K562 (cell line): ENCODE measurements at regions not wholly inside any gene's neighbourhood (a gene's known extent, or its start where the extent isn't known, plus 50 kb on each side); places are given as distances from the start of the nearest gene placed in this dataset.

Source experiments
- ATAC-seq: fragments of 200-7000 bp; cut with Tn5 transposase; 3 replicates; pipeline ENCODE4 v1.9.1; 2020; ENCODE audit warnings: moderate library complexity
- BruUV-seq: library from RNA; stranded (reverse); fragments of 400-500 nt; replicated peaks from 2 replicates; lab custom pipeline; 2021; lab: Mats Ljungman, UMichigan
- CTCF ChIA-PET: fragments of 300-600 bp; formaldehyde crosslinking; extraction: SDS; loops from one replicate; lab custom pipeline; 2021; ENCODE audit warnings: low intra/inter-chr PET ratio; lab: Yijun Ruan, JAX
- POLR2A ChIA-PET: fragments of 300-600, 350-650 bp; sonication (Branson Sonifier 250); formaldehyde crosslinking; extraction: SDS; loops from one replicate; lab custom pipeline; 2021; ENCODE audit warnings: antibody characterized with exemption, inconsistent platforms; lab: Yijun Ruan, JAX
- DNase-seq, 4 experiments: peaks; one replicate each; pipeline versions ENCODE4 v3.0.0 to v3.0.0-alpha.2; 2011 to 2018; ENCODE audit warnings: low spot score in 3 of 4, mixed read lengths in 3 of 4; ENCODE audit errors: extremely low read depth in 1 of 4
- FAIRE-seq: peaks from 2 replicates; lab custom pipeline; 2011; peaks lifted over from hg19 to GRCh38; lab: Jason Lieb, UNC
- H2AFZ ChIP-seq: 2 replicates; pipeline ENCODE4 v1.6.0; 2011; ENCODE audit warnings: low read depth, low read length, control low read depth, inconsistent platforms
- H3K27ac ChIP-seq: fragments of 200-600 bp; 3 replicates; pipeline ENCODE4 v1.8.0; 2011; ENCODE audit warnings: low read depth, mild to moderate bottlenecking, control low read depth, inconsistent platforms, low read length, moderate library complexity, mixed read lengths; ENCODE audit errors: extremely low read depth
- H3K27me3 ChIP-seq, 2 experiments: fragments of 300-600 bp in 1 of 2; 2 replicates in 1 of 2; 3 replicates in 1 of 2; pipeline versions ENCODE4 v1.6.0 to v1.8.0; 2011; ENCODE audit warnings: inconsistent platforms in 2 of 2, low read length in 2 of 2, mild to moderate bottlenecking in 1 of 2, mixed read lengths in 1 of 2, moderate library complexity in 1 of 2; ENCODE audit not compliant: control insufficient read depth in 2 of 2, insufficient read depth in 2 of 2
- H3K36me3 ChIP-seq: fragments of 300-600 bp; 3 replicates; pipeline ENCODE4 v1.8.0; 2011; ENCODE audit warnings: mild to moderate bottlenecking, low read length, inconsistent platforms; ENCODE audit not compliant: control insufficient read depth, insufficient read depth
- H3K4me1 ChIP-seq, 2 experiments: fragments of 200-600 bp in 1 of 2; replicated peaks in 1 of 2; 2 replicates in 1 of 2; 3 replicates in 1 of 2; pipeline versions ENCODE4 v1.5.1 to v1.8.0; 2011; ENCODE audit warnings: inconsistent platforms in 2 of 2, low read length in 2 of 2, mild to moderate bottlenecking in 1 of 2, mixed read lengths in 1 of 2, moderate library complexity in 1 of 2; ENCODE audit not compliant: control insufficient read depth in 2 of 2, insufficient read depth in 2 of 2
- H3K4me2 ChIP-seq: 2 replicates; pipeline ENCODE4 v1.6.1; 2011; ENCODE audit warnings: low read length, control low read depth, inconsistent platforms, mixed read lengths; ENCODE audit not compliant: insufficient read depth
- H3K4me3 ChIP-seq: fragments of 200-600 bp; sonication (generic), shearing (Covaris generic); 2 replicates; pipeline ENCODE4 v1.5.1; 2016; ENCODE audit warnings: control low read depth, inconsistent platforms
- H3K79me2 ChIP-seq: fragments of 200-600 bp; 3 replicates; pipeline ENCODE4 v1.8.0; 2011; ENCODE audit warnings: low read length, inconsistent platforms; ENCODE audit not compliant: control insufficient read depth, insufficient read depth
- H3K9ac ChIP-seq, 2 experiments: 2 replicates each; pipeline versions ENCODE4 v1.6.0 to v1.6.1; 2011; ENCODE audit warnings: low read depth in 2 of 2, low read length in 2 of 2, control low read depth in 1 of 2, inconsistent platforms in 1 of 2, mild to moderate bottlenecking in 1 of 2, mixed read lengths in 1 of 2; ENCODE audit not compliant: insufficient read depth in 1 of 2
- H3K9me1 ChIP-seq: one replicate; pipeline ENCODE4 v1.6.0; 2011; ENCODE audit warnings: inconsistent platforms, mild to moderate bottlenecking, low read length, moderate library complexity; ENCODE audit not compliant: control insufficient read depth, insufficient read depth
- H3K9me3 ChIP-seq: replicated peaks from 2 replicates; pipeline ENCODE4 v1.5.1; 2011; ENCODE audit warnings: low read depth, low read length, inconsistent platforms; ENCODE audit not compliant: control insufficient read depth, insufficient read depth
- H4K20me1 ChIP-seq: replicated peaks from 2 replicates; pipeline ENCODE4 v1.6.1; 2011; ENCODE audit warnings: low read length, inconsistent platforms, mixed read lengths; ENCODE audit not compliant: control insufficient read depth, insufficient read depth
- HMG20B ChIP-seq: fragments of 250-450 bp; sonication (Bioruptor Pico); IDR thresholded peaks from 2 replicates; pipeline ENCODE4 v1.5.0; 2021; ENCODE audit warnings: mild to moderate bottlenecking
- PURB ChIP-seq: sonication (generic); formaldehyde crosslinking; IDR thresholded peaks from 2 replicates; pipeline ENCODE4 v1.9.0; 2021; ENCODE audit warnings: low read depth, mild to moderate bottlenecking, missing genetic modification reagents
- SMAD2 ChIP-seq: fragments of 150-350 bp; IDR thresholded peaks from 2 replicates; pipeline ENCODE4 v1.6.1; 2014; ENCODE audit warnings: low read depth, mild to moderate bottlenecking, low read length
- YY1 ChIP-seq, 3 experiments: IDR thresholded peaks; 2 replicates each; pipeline ENCODE4 v1.6.1; 2011; ENCODE audit warnings: low read length in 2 of 3, mild to moderate bottlenecking in 2 of 3, moderate library complexity in 2 of 3, borderline replicate concordance in 1 of 3, control low read depth in 1 of 3, low read depth in 1 of 3; ENCODE audit not compliant: insufficient read depth in 3 of 3, insufficient replicate concordance in 2 of 3, control insufficient read depth in 1 of 3, insufficient read length in 1 of 3; ENCODE audit errors: extremely low read depth in 1 of 3
- ZNF282 ChIP-seq: sonication (generic); formaldehyde crosslinking; IDR thresholded peaks from 2 replicates; pipeline ENCODE4 v1.8.1; 2023; ENCODE audit warnings: missing genetic modification reagents
- ZNF764 ChIP-seq: fragments of 250-450 bp; sonication (Bioruptor Pico); IDR thresholded peaks from 2 replicates; pipeline ENCODE4 v1.4.0; 2020; ENCODE audit warnings: low read depth, mild to moderate bottlenecking, moderate library complexity
- WGBS: fragments of 100-300 bp; shearing (Covaris generic); methylation state at CpG from one replicate; pipeline ENCODE4 v1.1.6; 2016; ENCODE audit warnings: low coverage, mixed read lengths; ENCODE audit not compliant: insufficient coverage; ENCODE audit errors: missing lambda C conversion rate; 5-methylcytosine and 5-hydroxymethylcytosine counted together
- in situ Hi-C: fragments of 300-500 bp; cut with MboI; formaldehyde crosslinking; loops from 4 replicates; pipeline ENCODE4 v1.15.0; 2018; ENCODE audit warnings: inconsistent platforms, mixed read lengths
- intact Hi-C: fragments of 100-400 bp; cut with micrococcal nuclease; formaldehyde crosslinking; loops from 2 replicates; pipeline ENCODE4 v1.14.2; 2022
- TF ChIP-seq, protein P1 (sequence below): sonication (generic); formaldehyde crosslinking; IDR thresholded peaks from 2 replicates; pipeline ENCODE4 v1.8.0; 2022; ENCODE audit warnings: mild to moderate bottlenecking, missing genetic modification reagents, borderline replicate concordance
- TF ChIP-seq, protein P2 (sequence below): fragments of 450-650 bp; IDR thresholded peaks from 2 replicates; pipeline ENCODE4 v1.6.1; 2014; ENCODE audit warnings: low read depth, mild to moderate bottlenecking, moderate library complexity, borderline replicate concordance

- TF ChIP-seq SMAD2 (no peak), ZNF764 (CRISPR knock-in tag) (no peak), YY1 (IDR thresholded peaks at IDR 0.05; ENCODE audit: borderline replicate concordance in 1 of 3, control insufficient read depth in 1 of 3, extremely low read depth in 1 of 3, insufficient read depth in 3 of 3, insufficient read length in 1 of 3, insufficient replicate concordance in 2 of 3, low read depth in 1 of 3, low read length in 2 of 3) (no peak), PURB (CRISPR knock-in tag) (no peak), HMG20B (CRISPR knock-in tag) (no peak), ZNF282 (no peak)
- TF ChIP-seq, protein P1, sequence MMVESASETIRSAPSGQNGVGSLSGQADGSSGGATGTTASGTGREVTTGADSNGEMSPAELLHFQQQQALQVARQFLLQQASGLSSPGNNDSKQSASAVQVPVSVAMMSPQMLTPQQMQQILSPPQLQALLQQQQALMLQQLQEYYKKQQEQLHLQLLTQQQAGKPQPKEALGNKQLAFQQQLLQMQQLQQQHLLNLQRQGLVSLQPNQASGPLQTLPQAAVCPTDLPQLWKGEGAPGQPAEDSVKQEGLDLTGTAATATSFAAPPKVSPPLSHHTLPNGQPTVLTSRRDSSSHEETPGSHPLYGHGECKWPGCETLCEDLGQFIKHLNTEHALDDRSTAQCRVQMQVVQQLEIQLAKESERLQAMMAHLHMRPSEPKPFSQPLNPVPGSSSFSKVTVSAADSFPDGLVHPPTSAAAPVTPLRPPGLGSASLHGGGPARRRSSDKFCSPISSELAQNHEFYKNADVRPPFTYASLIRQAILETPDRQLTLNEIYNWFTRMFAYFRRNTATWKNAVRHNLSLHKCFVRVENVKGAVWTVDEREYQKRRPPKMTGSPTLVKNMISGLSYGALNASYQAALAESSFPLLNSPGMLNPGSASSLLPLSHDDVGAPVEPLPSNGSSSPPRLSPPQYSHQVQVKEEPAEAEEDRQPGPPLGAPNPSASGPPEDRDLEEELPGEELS = no peak
- TF ChIP-seq, protein P2, sequence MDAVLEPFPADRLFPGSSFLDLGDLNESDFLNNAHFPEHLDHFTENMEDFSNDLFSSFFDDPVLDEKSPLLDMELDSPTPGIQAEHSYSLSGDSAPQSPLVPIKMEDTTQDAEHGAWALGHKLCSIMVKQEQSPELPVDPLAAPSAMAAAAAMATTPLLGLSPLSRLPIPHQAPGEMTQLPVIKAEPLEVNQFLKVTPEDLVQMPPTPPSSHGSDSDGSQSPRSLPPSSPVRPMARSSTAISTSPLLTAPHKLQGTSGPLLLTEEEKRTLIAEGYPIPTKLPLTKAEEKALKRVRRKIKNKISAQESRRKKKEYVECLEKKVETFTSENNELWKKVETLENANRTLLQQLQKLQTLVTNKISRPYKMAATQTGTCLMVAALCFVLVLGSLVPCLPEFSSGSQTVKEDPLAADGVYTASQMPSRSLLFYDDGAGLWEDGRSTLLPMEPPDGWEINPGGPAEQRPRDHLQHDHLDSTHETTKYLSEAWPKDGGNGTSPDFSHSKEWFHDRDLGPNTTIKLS = no peak
- H3K27ac ChIP-seq = no peak overlapping the region
- WGBS = 0% methylated on average over 6 of the region's 6 CpGs
- CTCF ChIA-PET = no interaction called here
- intact Hi-C loops (no loop called here), in situ Hi-C loops (no loop called here)
- H3K27me3 ChIP-seq = no peaks in the 10 kb centered on the region; a peak in 1 of 5 replicates
- H3K9me1 ChIP-seq = no peaks in the 10 kb centered on the region
- no peaks in the 10 kb centered on the region for H3K9me3 ChIP-seq
- BruUV-seq = no TSS peak
- no peak overlapping the region for H3K4me3 ChIP-seq
- no peaks in the 10 kb centered on the region; the same call in 1 of the 2 replicates for H4K20me1 ChIP-seq
- H3K4me2 ChIP-seq = no peak overlapping the region
- no peaks in the 10 kb centered on the region for H3K79me2 ChIP-seq
- H3K36me3 ChIP-seq = no peaks in the 10 kb centered on the region
- FAIRE-seq (no peak), DNase-seq (no peak), ATAC-seq (no peak)
- H2AFZ ChIP-seq = no peak overlapping the region
- POLR2A ChIA-PET = no interaction called here
- H3K4me1 ChIP-seq = no peaks in the 10 kb centered on the region
- no peak overlapping the region for H3K9ac ChIP-seq
These were observed 243.5 kb upstream of the ZNF32 start for GRCh38 chr10:43892062-43892770.
